Fibroblast of gingiva (primary cell): ENCODE measurements at regions not wholly inside any gene's neighbourhood (a gene's known extent, or its start where the extent isn't known, plus 50 kb on each side); places are given as distances from the start of the nearest gene placed in this dataset.
"Not testable (repeated sequence)": the region's sequence is repeated elsewhere in the genome, so short reads cannot be mapped to it uniquely, and the experiment has no call there.

Source experiments
- DNase-seq: peaks from one replicate; pipeline ENCODE4 v3.0.0-alpha.2; 2011; ENCODE audit warnings: low read depth

DNA sequence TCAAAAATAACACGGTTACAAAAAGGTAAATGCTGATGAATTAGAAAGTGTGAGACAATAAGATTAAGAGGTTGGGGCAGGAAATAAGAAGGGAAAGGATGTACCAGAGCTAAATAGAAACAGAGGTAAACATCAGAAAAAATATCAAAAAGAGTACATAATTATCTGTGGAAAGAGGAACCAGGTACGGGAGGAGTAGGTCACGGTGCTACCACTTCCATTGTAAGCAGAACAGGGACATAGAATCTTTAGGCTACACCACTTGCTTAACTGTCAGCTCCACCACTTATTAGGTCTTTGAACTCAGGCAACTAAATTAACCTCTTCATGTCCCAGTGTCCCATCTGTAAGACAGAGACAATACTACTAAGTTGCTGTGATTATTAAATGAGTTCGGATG is 350.3 kb downstream of the LRATD1 start:
- DNase-seq: no peak

- DNase-seq: no peak
Measured at GRCh38 chr2:14988600-14988999, 356.1 kb downstream of the LRATD1 start.

DNA sequence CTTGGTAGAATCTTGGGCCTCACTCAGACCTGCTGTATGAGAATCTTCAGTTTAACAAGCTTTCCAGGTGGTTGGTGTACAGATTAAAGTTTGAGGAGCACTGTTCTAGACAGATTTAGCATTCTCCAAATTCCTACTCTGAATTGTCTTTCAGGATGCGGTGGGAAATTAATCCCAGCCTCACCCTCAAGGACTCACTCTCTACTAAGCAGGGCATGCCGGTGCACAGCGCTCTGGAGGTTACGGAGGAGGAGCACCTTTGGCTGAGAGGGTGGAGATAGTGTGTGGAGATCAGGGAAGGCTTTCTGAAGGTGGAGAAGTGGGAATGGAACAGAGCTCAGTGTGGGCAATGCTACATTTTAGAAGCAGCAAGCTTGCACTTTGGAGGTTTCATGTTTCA is 359.2 kb downstream of the LRATD1 start:
- no peak for DNase-seq

- no peak for DNase-seq
Measured at GRCh38 chr2:14994721-14995120, 362.2 kb downstream of the LRATD1 start.

DNA sequence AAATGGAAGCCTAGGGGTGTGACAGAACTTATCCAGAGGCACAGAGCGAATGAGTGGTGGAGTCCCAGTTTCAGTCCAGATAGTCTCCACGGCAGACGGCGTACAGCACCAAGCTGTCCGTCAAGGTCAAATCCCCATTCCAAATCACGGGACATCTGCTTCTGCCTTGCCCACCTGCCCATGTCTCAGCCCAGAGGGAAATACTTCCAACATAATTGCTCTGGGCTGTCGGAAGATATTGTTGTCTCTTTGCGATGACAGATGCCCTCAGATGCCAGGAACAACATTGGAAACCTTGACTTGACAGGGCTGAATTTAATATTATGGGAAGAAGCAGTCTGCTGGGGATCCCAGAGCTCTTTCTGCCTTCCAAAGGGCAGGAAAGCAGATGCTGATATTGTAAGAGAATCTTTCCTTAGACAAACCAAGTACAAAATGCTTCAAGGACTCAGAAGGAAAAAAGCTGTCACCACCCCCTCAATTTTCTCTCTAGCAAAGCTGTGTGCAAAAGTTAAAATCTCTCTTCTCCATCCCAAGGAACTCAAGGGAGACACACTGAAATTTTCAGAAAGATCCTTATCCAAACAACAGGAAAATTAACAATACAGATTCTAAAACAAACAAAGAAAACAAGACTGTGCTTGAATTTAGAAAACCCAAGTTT is 364.0 kb downstream of the LRATD1 start:
- no peak for DNase-seq

GRCh38 chr2:14998546-14998945 is 366.0 kb downstream of the LRATD1 start:
- no peak for DNase-seq

- no peak for DNase-seq
Measured at GRCh38 chr2:14999114-14999661, 366.7 kb downstream of the LRATD1 start.

DNA sequence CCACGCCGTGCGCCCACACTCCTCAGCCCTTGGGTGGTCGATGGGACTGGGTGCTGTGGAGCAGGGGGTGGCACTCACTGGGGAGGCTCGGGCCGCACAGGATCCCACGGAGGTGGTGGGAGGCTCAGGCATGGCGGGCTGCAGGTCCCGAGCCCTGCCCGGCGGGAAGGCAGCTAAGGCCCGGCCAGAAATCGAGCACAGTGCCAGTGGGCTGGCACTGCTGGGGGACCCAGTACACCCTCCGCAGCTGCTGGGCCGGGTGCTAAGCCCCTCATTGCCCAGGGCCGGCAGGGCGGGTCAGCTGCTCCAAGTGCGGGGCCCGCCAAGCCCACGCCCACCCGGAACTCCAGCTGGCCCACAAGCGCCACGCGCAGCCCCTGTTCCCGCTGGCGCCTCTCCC is 370.0 kb downstream of the LRATD1 start:
- DNase-seq: not testable (repeated sequence)

- DNase-seq: no peak
Measured at GRCh38 chr2:15006667-15007066, 374.1 kb downstream of the LRATD1 start.

- DNase-seq: no peak
Measured at GRCh38 chr2:15009681-15010080, 377.2 kb downstream of the LRATD1 start.

GRCh38 chr2:15010346-15010745 is 377.8 kb downstream of the LRATD1 start:
- no peak for DNase-seq

- DNase-seq: no peak
Measured at GRCh38 chr2:15018814-15019213, 386.3 kb downstream of the LRATD1 start.

DNA sequence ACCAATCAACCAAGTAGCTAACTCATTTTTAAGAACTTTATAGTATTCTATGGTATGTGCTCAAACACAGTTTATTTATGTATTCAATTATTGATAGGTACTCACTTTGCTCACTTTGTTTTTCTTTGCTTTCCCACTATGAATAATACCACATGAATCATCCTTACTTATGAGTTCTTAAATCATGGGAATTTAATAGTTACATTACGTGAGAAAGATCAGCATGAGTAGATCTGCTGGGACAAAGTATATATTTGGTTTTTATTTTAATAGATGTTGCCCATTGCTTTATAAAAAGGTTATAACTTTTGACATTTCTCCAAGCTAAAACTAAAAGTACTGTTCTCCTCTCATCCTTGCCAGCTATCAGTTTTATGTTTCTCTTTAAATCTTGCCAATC is 390.7 kb downstream of the LRATD1 start:
- no peak for DNase-seq

DNA sequence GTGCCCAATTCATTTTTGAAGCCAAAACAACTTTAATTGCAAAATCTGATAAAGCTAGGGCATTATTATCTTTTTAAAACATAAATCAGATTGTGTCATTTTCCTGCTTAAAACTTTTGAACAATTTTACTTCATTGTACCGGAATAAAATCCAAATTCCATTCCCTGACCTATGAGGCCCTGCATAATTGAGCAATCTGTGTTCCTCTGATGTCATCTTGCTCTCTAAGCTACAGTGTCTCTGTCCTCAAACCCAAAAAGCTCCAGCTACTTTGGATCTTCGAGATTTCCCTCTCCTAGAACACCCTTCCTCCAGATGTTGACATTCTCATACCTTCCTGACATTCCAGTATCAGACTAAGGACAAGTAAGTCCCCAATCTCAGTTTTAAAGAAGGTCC is 395.9 kb downstream of the LRATD1 start:
- no peak for DNase-seq

DNA sequence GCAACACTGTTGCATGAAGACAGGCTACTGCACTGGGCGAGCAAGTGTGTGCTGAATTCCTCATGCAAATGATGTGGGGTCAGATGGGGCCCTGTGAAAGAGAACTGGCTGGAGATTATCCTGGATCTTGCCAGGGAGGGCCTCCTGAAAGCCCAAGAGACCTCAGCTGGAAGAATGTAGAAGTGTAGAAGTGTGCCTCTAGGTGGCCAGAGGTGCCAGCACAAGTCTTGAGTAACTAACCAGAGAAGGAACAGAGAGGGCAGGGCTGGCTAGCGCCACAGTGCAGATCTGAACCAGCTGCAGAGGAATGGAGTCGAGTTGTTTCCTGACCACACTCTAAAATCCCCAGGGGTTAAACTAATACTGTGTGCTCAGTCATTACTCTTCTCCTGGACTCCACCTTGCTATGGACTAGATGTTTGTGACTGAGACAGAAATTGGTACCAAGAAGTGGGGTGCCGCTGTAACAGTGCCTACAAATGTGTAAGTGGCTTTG is 399.3 kb downstream of the LRATD1 start:
- no peak for DNase-seq

DNA sequence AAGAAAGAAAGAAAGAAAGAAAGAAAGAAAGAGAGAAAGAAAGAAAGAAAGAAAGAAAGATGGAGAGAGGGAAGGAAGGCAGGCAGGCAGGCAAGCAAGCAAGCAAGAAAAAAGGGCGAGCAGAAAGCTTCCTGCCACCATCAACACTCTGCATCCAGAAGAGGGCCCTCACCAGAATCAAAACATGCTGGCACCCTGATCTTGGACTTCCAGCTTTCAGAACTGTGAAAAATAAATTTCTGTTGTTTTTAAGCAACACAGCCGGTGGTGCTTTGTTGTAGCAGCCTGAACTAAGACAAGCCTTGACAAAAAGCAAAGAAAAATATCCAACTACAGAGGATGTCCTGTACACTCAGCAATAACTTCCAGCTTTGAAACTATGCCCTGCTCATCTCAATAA is 401.7 kb downstream of the LRATD1 start:
- DNase-seq: no peak

GRCh38 chr2:15034860-15035259 is 402.3 kb downstream of the LRATD1 start:
- DNase-seq: no peak

- no peak for DNase-seq
Measured at GRCh38 chr2:15038366-15039364, 406.1 kb downstream of the LRATD1 start.

DNA sequence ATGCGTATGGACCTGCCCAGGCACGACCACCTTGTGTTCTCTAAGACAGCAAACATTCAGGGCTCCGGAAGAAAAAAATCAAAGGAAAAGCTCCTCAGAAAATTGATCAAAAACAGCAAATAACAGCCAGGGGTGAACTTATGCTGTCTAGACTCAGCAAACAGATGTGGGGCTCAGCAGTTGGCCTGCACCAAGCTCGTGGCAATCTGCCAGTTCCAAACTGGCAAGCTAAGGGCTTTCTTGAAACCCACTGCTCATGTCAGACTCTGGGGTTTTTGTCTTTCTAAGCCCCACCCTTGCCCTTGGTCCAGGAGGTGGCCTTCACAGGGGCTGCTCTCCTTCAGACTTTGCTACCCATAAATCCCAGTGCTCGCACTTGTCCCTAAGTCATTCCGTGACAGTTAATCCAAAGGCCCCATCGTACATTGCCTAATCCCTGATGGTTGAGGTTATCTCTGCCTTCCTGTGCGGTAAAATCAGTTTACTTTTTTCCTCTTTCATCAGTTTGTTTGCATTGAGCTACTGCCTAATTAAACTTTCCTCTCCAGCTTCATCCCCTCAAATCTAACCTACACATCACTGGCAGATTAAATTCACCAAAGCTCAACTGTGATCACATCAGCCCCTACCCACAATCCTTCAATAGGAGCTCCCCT is 408.0 kb downstream of the LRATD1 start:
- no peak for DNase-seq

DNA sequence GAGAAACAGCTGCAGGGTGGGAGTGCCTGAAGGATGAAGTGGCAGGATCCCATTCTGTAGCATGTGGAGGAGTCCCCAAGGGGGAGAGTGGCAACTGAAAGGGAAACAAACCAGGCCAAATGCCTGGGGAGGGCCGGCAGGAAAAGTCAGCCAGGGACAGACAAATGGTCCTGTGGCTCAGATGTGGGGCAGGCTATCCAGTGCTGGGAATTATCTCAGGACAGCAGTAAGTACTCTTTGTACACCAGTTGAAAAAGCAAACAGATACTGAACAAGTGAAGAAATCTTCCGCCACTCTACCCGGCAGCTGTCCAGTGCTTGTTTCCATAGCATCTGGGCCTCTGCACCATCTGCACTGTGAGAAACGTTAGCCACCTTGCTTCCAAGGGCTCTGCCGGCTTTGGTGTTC is 408.9 kb downstream of the LRATD1 start:
- no peak for DNase-seq

- DNase-seq: peak; percentile 75
Measured at GRCh38 chr2:15042801-15043217, 410.3 kb downstream of the LRATD1 start.

GRCh38 chr2:15043336-15044058 is 411.0 kb downstream of the LRATD1 start:
- no peak for DNase-seq
